ENCODE measurements at regions not wholly inside any gene's neighbourhood (a gene's known extent, or its start where the extent isn't known, plus 50 kb on each side); places are given as distances from the start of the nearest gene placed in this dataset.

DNA sequence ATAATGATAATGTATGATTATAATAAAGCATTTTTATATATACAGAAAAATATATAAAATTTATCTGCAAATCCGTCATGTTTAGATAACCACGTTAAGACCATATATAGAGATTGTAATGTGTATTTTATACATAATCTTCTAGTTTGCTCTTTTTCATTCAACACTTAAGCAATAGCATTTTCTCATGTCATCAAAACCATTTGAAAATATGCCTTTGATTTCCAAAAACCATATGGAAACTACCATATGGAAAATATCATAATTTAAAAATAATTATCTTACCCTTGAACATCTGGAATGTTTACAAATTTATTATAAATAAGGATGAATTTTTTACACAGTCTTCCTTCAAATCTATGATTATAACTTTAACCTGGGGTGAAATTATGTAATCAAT is 250.4 kb upstream of the NPSR1 start:
- DNase-seq: no peak
- BruUV-seq (replicated peaks): no TSS peak
- Histone ChIP-seq H3K4me1 (no peaks in the 10 kb centered on the region), H3K36me3 (ENCODE audit: control insufficient read depth, insufficient read depth, low read length) (no peaks in the 10 kb centered on the region), H3K4me3 (ENCODE audit: low read depth, low read length) (no peak overlapping the region), H3K9me3 (no peaks in the 10 kb centered on the region), H3K27me3 (replicated peaks; ENCODE audit: control insufficient read depth, insufficient read depth, low read length) (no peaks in the 10 kb centered on the region)
- H3K4me3 Mint-ChIP-seq (ENCODE audit: unreplicated experiment): no peak overlapping the region
- TF ChIP-seq, protein P1, sequence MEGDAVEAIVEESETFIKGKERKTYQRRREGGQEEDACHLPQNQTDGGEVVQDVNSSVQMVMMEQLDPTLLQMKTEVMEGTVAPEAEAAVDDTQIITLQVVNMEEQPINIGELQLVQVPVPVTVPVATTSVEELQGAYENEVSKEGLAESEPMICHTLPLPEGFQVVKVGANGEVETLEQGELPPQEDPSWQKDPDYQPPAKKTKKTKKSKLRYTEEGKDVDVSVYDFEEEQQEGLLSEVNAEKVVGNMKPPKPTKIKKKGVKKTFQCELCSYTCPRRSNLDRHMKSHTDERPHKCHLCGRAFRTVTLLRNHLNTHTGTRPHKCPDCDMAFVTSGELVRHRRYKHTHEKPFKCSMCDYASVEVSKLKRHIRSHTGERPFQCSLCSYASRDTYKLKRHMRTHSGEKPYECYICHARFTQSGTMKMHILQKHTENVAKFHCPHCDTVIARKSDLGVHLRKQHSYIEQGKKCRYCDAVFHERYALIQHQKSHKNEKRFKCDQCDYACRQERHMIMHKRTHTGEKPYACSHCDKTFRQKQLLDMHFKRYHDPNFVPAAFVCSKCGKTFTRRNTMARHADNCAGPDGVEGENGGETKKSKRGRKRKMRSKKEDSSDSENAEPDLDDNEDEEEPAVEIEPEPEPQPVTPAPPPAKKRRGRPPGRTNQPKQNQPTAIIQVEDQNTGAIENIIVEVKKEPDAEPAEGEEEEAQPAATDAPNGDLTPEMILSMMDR (IDR thresholded peaks at IDR 0.05; ENCODE audit: insufficient read depth in 1 of 2, low read depth in 1 of 2, low read length in 1 of 2, severe bottlenecking in 1 of 2, unreplicated experiment in 1 of 2): no peak
- POLR2A ChIA-PET: no interaction called here
- no peaks in the 10 kb centered on the region for H3K27me3 Mint-ChIP-seq (ENCODE audit: insufficient read depth, unreplicated experiment)
- intact Hi-C loops (cut with micrococcal nuclease; ENCODE audit: unreplicated experiment): no loop called here
- H3K27ac Mint-ChIP-seq (ENCODE audit: unreplicated experiment): no peak overlapping the region
- no peaks in the 10 kb centered on the region for H3K36me3 Mint-ChIP-seq (ENCODE audit: insufficient read depth, unreplicated experiment)
- CTCF ChIA-PET: no interaction called here
- no peaks in the 10 kb centered on the region for H3K9me3 Mint-ChIP-seq (ENCODE audit: unreplicated experiment)
- H3K4me1 Mint-ChIP-seq (ENCODE audit: low read depth, unreplicated experiment): no peaks in the 10 kb centered on the region

DNA sequence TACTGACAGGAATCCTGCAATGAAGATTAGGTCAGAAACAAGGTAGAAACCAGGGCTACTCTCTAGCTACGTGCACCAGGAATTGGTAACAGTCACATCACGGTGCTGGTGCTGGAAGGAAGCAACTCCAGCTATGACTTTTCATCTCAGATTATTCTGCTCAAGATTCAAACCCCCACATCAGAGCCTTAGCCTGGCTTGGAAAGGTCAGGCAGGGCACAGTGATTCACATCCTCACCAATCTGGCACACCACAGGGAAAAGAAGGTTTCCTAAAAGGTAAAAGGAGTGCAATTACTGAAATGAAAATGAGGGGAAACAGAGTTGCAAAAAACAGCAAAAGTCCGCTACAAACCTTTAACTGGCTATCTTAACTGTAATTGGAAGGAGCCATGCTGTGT is 240.2 kb upstream of the NPSR1 start:
- no peaks in the 10 kb centered on the region for H3K4me1 ChIP-seq
- Mint-ChIP-seq H3K4me3 (ENCODE audit: unreplicated experiment) (no peak overlapping the region), H3K27ac (ENCODE audit: unreplicated experiment) (no peak overlapping the region), H3K4me1 (ENCODE audit: low read depth, unreplicated experiment) (no peaks in the 10 kb centered on the region), H3K27me3 (ENCODE audit: insufficient read depth, unreplicated experiment) (peaks cover 7% of the 10 kb centered on the region), H3K9me3 (ENCODE audit: unreplicated experiment) (no peaks in the 10 kb centered on the region), H3K36me3 (ENCODE audit: insufficient read depth, unreplicated experiment) (no peaks in the 10 kb centered on the region)
- H3K4me3 ChIP-seq (ENCODE audit: low read depth, low read length): no peak overlapping the region
- TF ChIP-seq, protein P1 (IDR thresholded peaks at IDR 0.05; ENCODE audit: insufficient read depth in 1 of 2, low read depth in 1 of 2, low read length in 1 of 2, severe bottlenecking in 1 of 2, unreplicated experiment in 1 of 2): no peak
- intact Hi-C loops (cut with micrococcal nuclease; ENCODE audit: unreplicated experiment): no loop called here
- ChIA-PET POLR2A (no interaction called here), CTCF (no interaction called here)
- no peaks in the 10 kb centered on the region for H3K36me3 ChIP-seq (ENCODE audit: control insufficient read depth, insufficient read depth, low read length)
- DNase-seq: no peak
- no peaks in the 10 kb centered on the region for H3K27me3 ChIP-seq (replicated peaks; ENCODE audit: control insufficient read depth, insufficient read depth, low read length)
- no peaks in the 10 kb centered on the region for H3K9me3 ChIP-seq
- BruUV-seq (replicated peaks): no TSS peak

DNA sequence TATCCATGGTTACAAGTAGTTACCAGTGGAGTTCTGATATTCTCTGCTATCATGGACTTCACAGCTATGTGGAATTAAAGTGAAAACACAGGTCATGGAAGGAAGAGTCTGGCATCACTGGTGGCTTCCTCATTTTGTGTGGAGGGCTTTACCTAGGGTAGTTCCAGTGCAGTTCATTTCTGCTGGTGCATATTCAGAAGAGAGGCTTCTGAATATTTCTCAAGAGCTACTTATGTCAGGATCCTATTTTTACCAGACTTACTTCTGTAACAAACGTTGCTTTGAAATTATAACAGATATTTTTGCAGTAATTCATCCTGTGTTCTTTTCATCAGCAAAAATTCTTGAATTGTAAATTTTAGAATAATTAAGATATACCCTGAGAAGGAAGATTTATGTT is 236.5 kb upstream of the NPSR1 start:
- Histone ChIP-seq H3K9me3 (no peaks in the 10 kb centered on the region), H3K27me3 (replicated peaks; ENCODE audit: control insufficient read depth, insufficient read depth, low read length) (no peaks in the 10 kb centered on the region), H3K4me1 (no peaks in the 10 kb centered on the region), H3K4me3 (ENCODE audit: low read depth, low read length) (no peak overlapping the region), H3K36me3 (ENCODE audit: control insufficient read depth, insufficient read depth, low read length) (no peaks in the 10 kb centered on the region)
- H3K27me3 Mint-ChIP-seq (ENCODE audit: insufficient read depth, unreplicated experiment): peaks cover 3% of the 10 kb centered on the region
- CTCF ChIA-PET: no interaction called here
- no peaks in the 10 kb centered on the region for H3K36me3 Mint-ChIP-seq (ENCODE audit: insufficient read depth, unreplicated experiment)
- no peak for DNase-seq
- BruUV-seq (replicated peaks): no TSS peak
- TF ChIP-seq, protein P1 (IDR thresholded peaks at IDR 0.05; ENCODE audit: insufficient read depth in 1 of 2, low read depth in 1 of 2, low read length in 1 of 2, severe bottlenecking in 1 of 2, unreplicated experiment in 1 of 2): no peak
- intact Hi-C loops (cut with micrococcal nuclease; ENCODE audit: unreplicated experiment): no loop called here
- POLR2A ChIA-PET: no interaction called here
- no peak overlapping the region for H3K4me3 Mint-ChIP-seq (ENCODE audit: unreplicated experiment)
- no peaks in the 10 kb centered on the region for H3K9me3 Mint-ChIP-seq (ENCODE audit: unreplicated experiment)
- H3K27ac Mint-ChIP-seq (ENCODE audit: unreplicated experiment): no peak overlapping the region
- H3K4me1 Mint-ChIP-seq (ENCODE audit: low read depth, unreplicated experiment): no peaks in the 10 kb centered on the region
